Activated T-cell treated with anti-CD3 and anti-CD28 coated beads, Interleukin-2, amount 50 U/mL, for 72 hours (primary cell): ENCODE measurements at regions not wholly inside any gene's neighbourhood (a gene's known extent, or its start where the extent isn't known, plus 50 kb on each side); places are given as distances from the start of the nearest gene placed in this dataset.
"Not testable (repeated sequence)": the region's sequence is repeated elsewhere in the genome, so short reads cannot be mapped to it uniquely, and the experiment has no call there.

Experiments
- ATAC-seq, 2 donors: fragments of 150-1000 bp; cut with Tn5 transposase; replicated peaks in 1 of 2; 2 replicates each; pipeline ENCODE4 v1.10.0; 2021; ENCODE audit warnings: moderate library complexity in 2 of 2, mild to moderate bottlenecking in 1 of 2
- DNase-seq, 2 donors: peaks; one replicate each; pipeline ENCODE4 v3.0.0; 2021 to 2022; ENCODE audit warnings: mixed read lengths in 1 of 2
- H3K27ac Mint-ChIP-seq: one replicate; pipeline ENCODE4 v1.8.0; 2022; ENCODE audit warnings: mild to moderate bottlenecking, moderate library complexity, mixed read lengths
- H3K27me3 Mint-ChIP-seq: one replicate; pipeline ENCODE4 v1.8.0; 2022; ENCODE audit warnings: low read depth, mixed read lengths
- H3K36me3 Mint-ChIP-seq, 2 donors: one replicate each; pipeline ENCODE4 v1.8.0; 2022; ENCODE audit warnings: mixed read lengths in 2 of 2, mild to moderate bottlenecking in 1 of 2; ENCODE audit not compliant: insufficient read depth in 2 of 2
- H3K4me1 Mint-ChIP-seq: one replicate; pipeline ENCODE4 v1.8.0; 2022; ENCODE audit warnings: low read depth, mixed read lengths
- H3K4me3 Mint-ChIP-seq, 2 donors: one replicate each; pipeline ENCODE4 v1.8.0; 2022; ENCODE audit warnings: mild to moderate bottlenecking in 2 of 2, mixed read lengths in 2 of 2, moderate library complexity in 2 of 2
- H3K9me3 Mint-ChIP-seq, 2 donors: one replicate each; pipeline ENCODE4 v1.8.0; 2022; ENCODE audit warnings: mixed read lengths in 2 of 2

- Mint-ChIP-seq H3K27me3 (no peaks in the 10 kb centered on the region), H3K36me3 (peaks cover 2 to 7% of the 10 kb centered on the region in 2 donors), H3K27ac (no peak overlapping the region), H3K9me3 (peaks cover 2 to 8% of the 10 kb centered on the region in 2 donors), H3K4me1 (no peaks in the 10 kb centered on the region), H3K4me3 (no peak overlapping the region)
- ATAC-seq (no peak), DNase-seq (no peak)
These were observed 351.8 kb downstream of the SHANK2 start for GRCh38 chr11:70900540-70900939.

GRCh38 chr11:70901951-70902521 is 350.3 kb downstream of the SHANK2 start:
- Mint-ChIP-seq H3K9me3 (peaks cover under 1 to 4% of the 10 kb centered on the region in 2 donors), H3K4me1 (no peaks in the 10 kb centered on the region), H3K27me3 (no peaks in the 10 kb centered on the region), H3K4me3 (no peak overlapping the region), H3K36me3 (peaks cover under 1 to 4% of the 10 kb centered on the region in 2 donors), H3K27ac (no peak overlapping the region)
- DNase-seq (no peak), ATAC-seq (no peak)

GRCh38 chr11:70903229-70903628 is 349.1 kb downstream of the SHANK2 start:
- not testable (repeated sequence) for ATAC-seq, H3K4me3 Mint-ChIP-seq, DNase-seq, H3K36me3 Mint-ChIP-seq, H3K4me1 Mint-ChIP-seq, H3K27me3 Mint-ChIP-seq, H3K9me3 Mint-ChIP-seq, H3K27ac Mint-ChIP-seq

GRCh38 chr11:70906101-70906500 is 346.3 kb downstream of the SHANK2 start:
- Mint-ChIP-seq H3K27me3 (peaks cover 6% of the 10 kb centered on the region), H3K36me3 (peaks cover 0 to 1% of the 10 kb centered on the region in 2 donors), H3K4me1 (no peaks in the 10 kb centered on the region), H3K27ac (no peak overlapping the region), H3K9me3 (no peaks in the 10 kb centered on the region), H3K4me3 (no peak overlapping the region)
- no peak for ATAC-seq
- no peak for DNase-seq

GRCh38 chr11:70908223-70908622 is 344.2 kb downstream of the SHANK2 start:
- Mint-ChIP-seq H3K27me3 (peaks cover 9% of the 10 kb centered on the region), H3K36me3 (peaks cover 0 to 1% of the 10 kb centered on the region in 2 donors), H3K4me1 (peaks cover 6% of the 10 kb centered on the region), H3K4me3 (no peak overlapping the region), H3K27ac (no peak overlapping the region), H3K9me3 (no peaks in the 10 kb centered on the region)
- no peak for DNase-seq
- no peak for ATAC-seq

- Mint-ChIP-seq H3K27me3 (peaks cover 14% of the 10 kb centered on the region), H3K4me1 (peaks cover 6% of the 10 kb centered on the region), H3K36me3 (no peaks in the 10 kb centered on the region), H3K9me3 (no peaks in the 10 kb centered on the region), H3K27ac (no peak overlapping the region), H3K4me3 (no peak overlapping the region)
- DNase-seq: no peak
- ATAC-seq: no peak
These were observed 341.5 kb downstream of the SHANK2 start for GRCh38 chr11:70910835-70911234.

GRCh38 chr11:70912226-70912840 is 340.0 kb downstream of the SHANK2 start:
- H3K4me1 Mint-ChIP-seq: peaks cover 6% of the 10 kb centered on the region
- H3K9me3 Mint-ChIP-seq: peaks cover under 1 to 4% of the 10 kb centered on the region in 2 donors
- H3K4me3 Mint-ChIP-seq: no peak overlapping the region
- no peaks in the 10 kb centered on the region for H3K36me3 Mint-ChIP-seq
- no peak overlapping the region for H3K27ac Mint-ChIP-seq
- DNase-seq (peak; percentile 23 to 27), ATAC-seq (peak; percentile 70 to 84)
- peaks cover 14% of the 10 kb centered on the region for H3K27me3 Mint-ChIP-seq

- H3K9me3 Mint-ChIP-seq: peaks cover 4% of the 10 kb centered on the region in 2 donors
- H3K4me1 Mint-ChIP-seq: peaks cover 6% of the 10 kb centered on the region
- peaks cover 14% of the 10 kb centered on the region for H3K27me3 Mint-ChIP-seq
- DNase-seq: peak in 1 of 2 donors; percentile 0
- no peak overlapping the region for H3K4me3 Mint-ChIP-seq
- H3K36me3 Mint-ChIP-seq: no peaks in the 10 kb centered on the region
- H3K27ac Mint-ChIP-seq: no peak overlapping the region
- ATAC-seq: no peak
These were observed 338.6 kb downstream of the SHANK2 start for GRCh38 chr11:70913715-70914231.

- H3K9me3 Mint-ChIP-seq: peaks cover 4% of the 10 kb centered on the region in 2 donors
- no peak for ATAC-seq
- H3K36me3 Mint-ChIP-seq: no peaks in the 10 kb centered on the region
- peaks cover 14% of the 10 kb centered on the region for H3K27me3 Mint-ChIP-seq
- no peak overlapping the region for H3K27ac Mint-ChIP-seq
- no peak for DNase-seq
- no peak overlapping the region for H3K4me3 Mint-ChIP-seq
- H3K4me1 Mint-ChIP-seq: peaks cover 6% of the 10 kb centered on the region
These were observed 337.9 kb downstream of the SHANK2 start for GRCh38 chr11:70914496-70914895.

- ATAC-seq (no peak), DNase-seq (no peak)
- Mint-ChIP-seq H3K4me1 (peaks cover 6% of the 10 kb centered on the region), H3K27me3 (peaks cover 14% of the 10 kb centered on the region), H3K27ac (no peak overlapping the region), H3K9me3 (peaks cover 5 to 6% of the 10 kb centered on the region in 2 donors), H3K36me3 (no peaks in the 10 kb centered on the region), H3K4me3 (no peak overlapping the region)
These were observed 337.0 kb downstream of the SHANK2 start for GRCh38 chr11:70915158-70915985.

- peaks cover 8% of the 10 kb centered on the region for H3K27me3 Mint-ChIP-seq
- no peak for DNase-seq
These were observed 336.0 kb downstream of the SHANK2 start for GRCh38 chr11:70916351-70916750.

GRCh38 chr11:70918242-70918641 is 334.1 kb downstream of the SHANK2 start:
- Mint-ChIP-seq H3K36me3 (peaks cover 4 to 8% of the 10 kb centered on the region in 2 donors), H3K4me1 (no peaks in the 10 kb centered on the region), H3K4me3 (no peak overlapping the region), H3K27me3 (peaks cover 5% of the 10 kb centered on the region), H3K9me3 (peaks cover 14 to 16% of the 10 kb centered on the region in 2 donors), H3K27ac (no peak overlapping the region)
- DNase-seq (no peak), ATAC-seq (no peak)

More at GRCh38 chr11:70916351-70916750, 336.0 kb downstream of the SHANK2 start:
- H3K36me3 Mint-ChIP-seq: peaks cover 2 to 3% of the 10 kb centered on the region in 2 donors
- ATAC-seq: no peak
- H3K9me3 Mint-ChIP-seq: peaks cover 8 to 9% of the 10 kb centered on the region in 2 donors
- peaks cover 6% of the 10 kb centered on the region for H3K4me1 Mint-ChIP-seq
- no peak overlapping the region for H3K27ac Mint-ChIP-seq
- no peak overlapping the region for H3K4me3 Mint-ChIP-seq

- H3K27me3 Mint-ChIP-seq: no peaks in the 10 kb centered on the region
- H3K36me3 Mint-ChIP-seq: peaks cover 4 to 8% of the 10 kb centered on the region in 2 donors
- ATAC-seq (no peak), DNase-seq (no peak)
- H3K4me3 Mint-ChIP-seq: no peak overlapping the region
- H3K27ac Mint-ChIP-seq: no peak overlapping the region
- H3K4me1 Mint-ChIP-seq: no peaks in the 10 kb centered on the region
- peaks cover 14 to 15% of the 10 kb centered on the region in 2 donors for H3K9me3 Mint-ChIP-seq
These were observed 330.6 kb downstream of the SHANK2 start for GRCh38 chr11:70921804-70922203.
